Glomerular visceral epithelial cell (primary cell): ENCODE measurements at regions not wholly inside any gene's neighbourhood (a gene's known extent, or its start where the extent isn't known, plus 50 kb on each side); places are given as distances from the start of the nearest gene placed in this dataset.
"Not testable (repeated sequence)": the region's sequence is repeated elsewhere in the genome, so short reads cannot be mapped to it uniquely, and the experiment has no call there.

Source experiments
- DNase-seq: peaks from one replicate; pipeline ENCODE4 v3.0.0-alpha.2; 2016; ENCODE audit errors: extremely low spot score

DNA sequence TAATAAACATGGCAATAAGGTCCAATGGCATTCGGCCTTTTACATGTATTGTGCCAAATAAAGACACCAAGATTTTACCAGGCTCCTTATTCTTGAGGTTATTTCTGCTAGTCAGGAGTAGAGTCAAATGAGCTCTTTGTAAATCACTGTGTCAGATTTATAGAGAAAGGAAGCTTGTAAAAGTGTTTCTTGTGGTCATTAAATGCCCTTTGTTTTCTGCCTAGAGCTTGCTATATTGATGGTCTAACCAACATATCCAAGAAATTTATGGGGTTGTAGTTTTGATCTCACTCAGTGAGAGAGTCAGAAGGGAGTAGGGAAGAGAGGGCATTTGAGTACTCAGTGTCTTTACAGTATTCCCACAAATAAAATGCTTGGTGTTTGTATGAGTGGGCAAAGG is 86.2 kb upstream of the FRMPD4 start:
- DNase-seq = no peak

DNA sequence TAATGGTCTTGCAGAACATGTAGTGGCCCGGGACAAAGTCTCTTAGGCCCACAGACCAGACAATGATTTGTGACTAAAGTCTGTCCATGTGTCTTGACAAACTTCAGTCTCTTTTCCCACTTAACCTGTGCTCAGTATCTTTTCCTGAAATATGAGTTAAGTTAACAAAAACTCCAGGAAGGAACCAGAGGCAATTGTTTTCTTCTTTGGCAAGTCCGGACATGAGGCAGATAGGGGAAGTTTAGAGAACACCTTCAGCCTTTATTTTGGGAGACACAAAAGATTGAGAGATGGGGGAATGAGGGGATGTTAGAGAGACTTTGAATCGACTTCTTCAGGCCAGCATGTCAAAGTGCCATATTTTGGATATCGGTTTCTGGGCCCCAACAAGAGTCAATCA is 80.2 kb upstream of the FRMPD4 start:
- no peak for DNase-seq

DNA sequence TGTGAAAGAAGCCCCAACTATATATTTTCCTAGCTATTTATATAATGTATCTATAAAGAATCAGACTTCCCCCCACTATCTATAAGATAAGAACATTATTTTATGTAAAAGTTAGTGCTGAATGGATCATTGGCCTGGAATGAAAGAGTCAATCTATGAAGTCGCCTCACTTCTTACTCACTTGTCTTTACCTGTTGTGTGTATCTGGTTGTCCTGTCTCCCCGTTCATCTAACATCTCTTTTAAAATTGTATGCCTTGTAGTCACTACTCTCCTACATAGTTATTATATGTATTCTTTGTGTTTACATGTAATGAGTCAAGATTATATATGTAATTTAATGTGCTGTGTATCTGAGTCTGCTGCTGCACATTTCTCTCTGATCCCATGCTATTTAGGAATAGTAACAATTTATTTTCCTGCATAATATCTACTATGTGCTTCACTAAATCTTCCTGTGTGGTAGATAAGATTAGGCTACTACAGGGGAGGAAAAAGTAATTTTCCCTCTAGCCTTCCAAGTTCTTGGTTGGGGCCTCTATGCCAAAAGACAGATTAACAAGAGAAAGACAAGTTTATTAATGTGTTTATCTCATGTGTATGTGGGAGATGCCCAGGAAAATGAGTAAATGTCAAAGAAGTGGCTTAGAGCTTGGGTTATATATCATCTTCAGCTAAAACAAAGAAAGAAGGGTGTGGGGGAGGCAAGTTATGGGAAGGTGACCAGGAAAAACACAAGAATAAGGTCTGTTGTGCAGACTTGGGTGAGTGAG is 77.6 kb upstream of the FRMPD4 start:
- DNase-seq = no peak

DNA sequence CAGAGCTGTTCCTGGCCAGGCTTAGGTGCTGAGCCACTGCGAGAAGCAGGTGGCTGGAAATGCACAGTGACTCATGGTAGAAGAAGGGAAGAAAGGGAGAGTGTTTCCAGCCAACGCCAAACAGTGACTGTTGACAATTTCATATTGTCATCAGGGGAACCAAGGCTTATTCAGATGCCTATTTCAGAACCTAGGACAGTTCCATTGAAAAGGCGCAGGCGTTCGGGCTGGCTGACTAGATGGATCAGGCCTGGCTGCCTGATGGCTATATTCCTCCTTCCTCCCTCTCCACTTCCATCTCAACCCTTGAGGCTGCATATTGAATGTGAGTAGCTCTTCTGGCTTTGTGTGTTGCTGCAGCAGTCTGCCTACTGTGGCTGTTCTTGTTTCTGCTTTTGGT is 73.0 kb upstream of the FRMPD4 start:
- peak; percentile 8 for DNase-seq

DNA sequence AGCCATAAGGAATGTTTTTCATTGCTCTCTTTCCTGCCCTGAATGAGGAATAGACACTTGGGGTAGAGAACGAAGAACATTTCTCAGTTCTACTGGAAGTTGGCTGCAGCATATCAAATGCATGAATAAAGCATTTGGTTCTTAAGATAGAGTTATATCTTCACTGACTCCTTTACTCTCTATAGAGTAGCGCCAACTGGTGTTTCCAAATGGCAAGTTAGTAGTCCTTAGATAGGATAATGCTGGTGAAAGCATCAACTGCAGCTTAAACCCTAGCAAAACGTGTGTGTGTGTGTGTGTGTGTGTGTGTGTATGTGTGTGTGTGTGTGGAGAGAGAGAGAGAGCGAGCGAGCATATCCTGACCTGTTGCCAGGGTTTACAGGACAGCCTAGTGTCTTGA is 62.2 kb upstream of the FRMPD4 start:
- DNase-seq = no peak

DNA sequence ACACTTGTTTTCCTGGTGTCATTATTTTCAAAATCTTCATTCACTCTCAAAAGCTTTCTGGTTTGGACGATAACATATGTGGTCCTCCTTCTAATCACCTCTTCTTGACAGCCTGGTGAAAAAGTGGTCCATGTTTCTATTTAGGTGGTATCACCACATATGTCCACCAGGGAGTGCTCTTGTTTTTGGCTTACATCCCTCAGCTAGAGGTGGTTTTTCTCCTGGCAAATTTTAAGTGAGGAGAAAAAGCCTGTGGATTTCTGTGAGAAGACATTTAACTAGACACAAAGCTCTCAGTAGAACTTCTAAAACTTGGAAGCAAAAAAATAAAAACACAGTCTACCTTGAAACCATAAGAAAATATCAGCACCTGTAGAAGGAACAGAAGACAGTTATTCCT is 58.0 kb upstream of the FRMPD4 start:
- peak; percentile 19 for DNase-seq

DNA sequence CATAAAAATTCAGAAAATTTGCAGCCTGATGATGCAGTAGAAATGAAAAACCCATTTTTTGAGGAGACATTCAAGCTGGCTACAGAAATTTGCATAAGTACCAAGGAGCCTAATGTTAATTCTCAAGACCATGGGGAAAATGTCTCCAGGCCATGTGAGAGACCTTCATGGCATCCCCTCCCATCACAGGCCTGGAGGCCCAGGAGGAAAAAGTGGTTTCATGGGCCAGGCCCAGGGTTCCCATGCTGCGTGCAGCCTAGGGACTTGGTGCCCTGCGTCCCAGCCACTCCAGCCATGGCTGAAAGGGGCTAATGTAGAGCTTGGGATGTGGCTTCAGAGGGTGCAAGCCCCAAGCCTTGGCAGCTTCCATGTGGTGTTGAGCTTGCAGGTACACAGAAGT is 55.3 kb upstream of the FRMPD4 start:
- not testable (repeated sequence) for DNase-seq
